NCI-H146 treated with DMSO at 0.1 percent for 48 hours (cell line): ENCODE measurements at regions not wholly inside any gene's neighbourhood (a gene's known extent, or its start where the extent isn't known, plus 50 kb on each side); places are given as distances from the start of the nearest gene placed in this dataset.

ENCODE experiments used
- DNase-seq: peaks from one replicate; lab custom pipeline; 2025; ENCODE audit not compliant: unreplicated experiment; lab: John Stamatoyannopoulos, UW

- no peak for DNase-seq
Measured at GRCh38 chr20:39851459-39851858, 837.6 kb downstream of the MAFB start.

GRCh38 chr20:39850821-39851330 lies 838.2 kb downstream of the MAFB start:
- DNase-seq = no peak

GRCh38 chr20:39850246-39850645 lies 838.8 kb downstream of the MAFB start:
- no peak for DNase-seq

GRCh38 chr20:39849664-39850063 lies 839.4 kb downstream of the MAFB start:
- DNase-seq = no peak

DNA sequence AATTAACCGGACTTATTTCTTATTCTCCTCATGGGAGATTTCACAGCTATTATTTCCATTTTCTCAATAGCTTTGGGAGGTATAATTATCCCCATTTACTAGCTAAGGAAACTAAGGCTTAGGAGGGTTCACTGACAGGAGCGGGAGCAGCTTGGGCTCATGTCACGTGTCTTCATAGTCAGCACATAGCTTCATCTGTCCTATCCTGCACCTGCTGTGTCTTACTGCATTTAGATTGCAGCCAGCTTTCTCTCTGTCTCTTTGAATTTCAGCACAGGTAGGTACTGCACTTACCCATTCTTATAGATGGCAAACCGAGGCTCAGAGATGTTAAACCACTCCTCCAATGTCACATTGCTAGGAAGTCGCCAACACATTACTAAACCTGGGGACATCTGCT lies 839.9 kb downstream of the MAFB start:
- DNase-seq = no peak

DNA sequence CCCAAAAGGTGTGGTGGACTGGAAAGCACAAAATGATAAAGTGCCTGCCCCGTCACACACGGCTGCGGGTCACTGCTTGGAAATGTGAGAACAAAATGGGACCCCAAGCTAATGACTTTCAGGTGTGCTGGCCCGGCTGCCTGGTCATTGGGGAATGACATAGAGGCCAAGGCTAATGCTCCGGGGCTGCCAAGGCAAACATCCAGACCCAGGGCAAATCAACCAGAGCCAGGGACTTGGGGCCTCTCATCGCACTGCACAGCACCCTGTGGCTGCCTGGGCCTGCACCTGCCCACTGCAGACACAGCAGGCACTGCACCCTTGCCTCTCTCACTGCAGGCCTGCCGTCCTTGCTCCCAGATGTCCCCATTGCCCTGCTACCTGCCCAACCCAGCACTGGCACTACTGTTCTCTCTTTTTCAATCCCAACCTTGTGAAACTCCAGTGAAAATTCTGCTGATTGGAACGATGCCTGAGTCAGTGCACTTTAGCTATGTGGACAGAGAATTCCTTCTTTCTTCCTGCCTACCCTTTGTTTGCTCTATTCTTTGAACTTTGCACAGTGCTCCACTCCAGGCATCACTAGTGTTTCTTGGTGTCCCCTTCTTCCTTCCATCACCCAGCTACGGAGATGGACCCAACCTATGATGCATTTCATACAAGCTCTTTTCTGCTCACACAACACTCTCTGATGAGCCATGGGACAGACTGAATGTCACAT lies 849.5 kb downstream of the MAFB start:
- no peak for DNase-seq

DNA sequence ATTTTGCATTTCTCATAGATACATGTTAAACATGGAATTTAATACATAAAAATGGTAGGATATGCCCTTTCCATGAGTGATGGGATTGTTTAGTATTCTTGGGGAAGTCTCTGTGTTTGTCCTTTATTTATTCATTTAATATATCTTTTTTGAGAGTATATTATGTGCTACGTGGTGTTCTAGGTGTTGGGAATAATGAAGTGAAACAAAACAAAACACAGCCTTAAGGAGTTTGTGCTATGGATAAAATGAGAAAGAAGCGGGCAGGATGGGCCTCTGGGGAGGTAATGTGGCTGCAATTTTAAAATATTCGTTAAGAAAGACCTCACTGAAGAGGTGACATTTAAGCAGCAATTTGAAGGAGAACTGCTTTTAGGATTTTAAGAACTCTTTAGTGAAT lies 851.5 kb downstream of the MAFB start:
- no peak for DNase-seq

DNA sequence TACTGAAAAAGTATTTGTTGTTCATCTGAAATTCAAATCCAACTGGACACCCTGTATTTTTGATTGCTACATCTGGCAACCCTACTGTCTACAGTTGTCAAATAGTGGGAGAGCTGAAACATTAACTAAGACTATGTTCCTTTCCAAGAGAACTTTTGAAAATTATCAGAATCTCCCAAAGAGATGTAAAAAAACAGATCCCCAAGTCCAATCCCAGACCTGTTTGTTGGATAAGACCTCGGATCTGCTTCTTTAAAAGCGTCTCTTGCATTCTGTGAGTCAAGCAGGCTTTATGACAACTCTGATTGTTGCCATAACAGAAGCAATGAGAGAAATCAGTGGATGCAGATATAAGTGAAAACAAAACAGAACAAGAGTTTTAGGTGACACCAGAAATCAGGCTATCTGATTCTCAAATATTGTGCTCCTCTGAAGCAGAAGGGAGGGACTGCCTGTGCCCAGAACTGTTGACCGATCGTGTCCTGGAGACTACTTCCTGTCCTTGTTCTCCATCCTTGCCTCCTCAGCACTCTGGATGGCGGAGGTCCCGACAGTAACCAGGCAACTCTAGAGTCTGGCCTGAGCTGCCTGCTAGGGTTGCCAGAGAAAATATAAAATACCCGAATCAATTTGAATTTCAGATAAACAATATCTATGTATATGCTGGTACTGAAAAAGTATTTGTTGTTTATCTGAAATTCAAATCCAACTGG lies 853.8 kb downstream of the MAFB start:
- no peak for DNase-seq

GRCh38 chr20:39830903-39831302 lies 858.1 kb downstream of the MAFB start:
- no peak for DNase-seq

DNA sequence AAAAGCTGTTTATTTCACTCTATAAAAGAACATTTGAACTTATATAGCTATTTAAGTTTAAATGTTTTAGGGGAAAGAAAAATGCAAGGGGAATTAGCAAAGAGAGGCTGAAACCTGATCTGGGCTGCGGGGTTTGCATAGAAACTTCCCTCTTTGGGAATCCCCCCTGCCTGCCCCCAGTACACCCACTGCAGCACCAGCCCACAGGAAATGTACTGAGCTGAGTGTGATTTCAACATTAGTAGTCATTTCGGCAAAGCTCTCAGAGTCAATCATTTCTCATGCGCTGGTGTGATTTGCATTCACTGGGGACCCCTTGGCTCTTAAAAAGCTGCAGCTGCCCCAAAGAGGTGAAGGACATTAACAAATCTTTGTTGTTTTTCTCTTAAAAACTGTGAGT lies 859.4 kb downstream of the MAFB start:
- DNase-seq = no peak

GRCh38 chr20:39829256-39829655 lies 859.8 kb downstream of the MAFB start:
- DNase-seq = no peak

- no peak for DNase-seq
Measured at GRCh38 chr20:39825950-39826349, 863.1 kb downstream of the MAFB start.

DNA sequence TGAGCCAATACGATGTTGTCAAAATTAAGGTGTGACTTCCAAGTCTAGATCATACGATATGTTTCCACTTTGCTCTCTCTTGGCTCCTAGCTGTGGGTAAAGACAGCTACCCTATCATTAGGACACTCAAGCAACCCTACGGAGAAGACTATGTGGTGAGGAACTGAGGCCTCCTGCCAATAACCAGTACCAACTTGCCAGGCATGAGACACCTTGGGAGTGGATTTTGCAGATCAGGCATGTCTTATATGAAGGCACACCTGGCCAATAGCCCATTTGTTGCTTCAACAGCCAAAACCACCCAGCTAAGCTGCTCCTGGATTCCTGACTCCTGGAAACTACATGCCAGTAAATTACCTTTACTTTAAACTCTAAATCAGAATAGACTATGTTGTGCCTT lies 863.4 kb downstream of the DHX35 start:
- no peak for DNase-seq

DNA sequence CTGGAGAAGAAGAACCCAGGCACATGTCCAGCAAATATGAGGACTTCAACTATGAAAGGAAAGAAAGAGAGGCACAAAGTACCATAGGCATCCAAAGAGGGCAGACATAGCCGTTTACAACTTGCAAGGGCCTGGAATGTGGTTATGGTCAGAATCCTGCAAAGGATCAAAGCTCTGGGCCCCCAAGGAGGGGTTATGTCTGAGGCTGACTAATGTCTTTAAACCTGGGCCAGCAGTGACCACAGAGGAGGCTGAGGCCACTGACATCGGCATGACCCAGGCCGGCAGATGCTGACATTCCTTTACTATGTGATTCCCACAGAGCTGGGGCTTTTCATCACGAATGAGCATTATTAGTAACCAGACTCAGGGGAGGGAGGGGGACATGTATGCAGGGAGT lies 861.1 kb downstream of the DHX35 start:
- DNase-seq = no peak

GRCh38 chr20:39822667-39823066 lies 860.5 kb downstream of the DHX35 start:
- no peak for DNase-seq

GRCh38 chr20:39813190-39813829 lies 851.2 kb downstream of the DHX35 start:
- DNase-seq = no peak

- no peak for DNase-seq
Measured at GRCh38 chr20:39812116-39812515, 850.0 kb downstream of the DHX35 start.

GRCh38 chr20:39810309-39810708 lies 848.2 kb downstream of the DHX35 start:
- no peak for DNase-seq

DNA sequence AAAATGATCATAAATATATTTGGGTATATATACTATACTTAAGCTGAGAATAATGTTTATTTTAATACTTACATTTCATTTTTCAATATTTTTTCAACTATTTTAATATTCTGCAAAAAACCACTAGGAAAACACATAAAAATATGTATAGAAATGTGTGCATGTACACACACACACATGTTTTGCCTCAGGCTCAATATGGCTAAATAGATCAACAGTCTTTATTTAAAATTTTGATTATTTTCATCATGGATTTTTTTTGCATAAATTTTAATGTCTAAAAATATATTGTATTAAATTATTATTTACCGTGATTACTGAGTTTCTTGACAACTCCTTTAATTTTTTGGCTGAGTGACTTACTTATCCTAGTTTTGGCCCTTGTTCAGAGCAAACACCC lies 846.5 kb downstream of the DHX35 start:
- no peak for DNase-seq

- no peak for DNase-seq
Measured at GRCh38 chr20:39800548-39800947, 838.4 kb downstream of the DHX35 start.

DNA sequence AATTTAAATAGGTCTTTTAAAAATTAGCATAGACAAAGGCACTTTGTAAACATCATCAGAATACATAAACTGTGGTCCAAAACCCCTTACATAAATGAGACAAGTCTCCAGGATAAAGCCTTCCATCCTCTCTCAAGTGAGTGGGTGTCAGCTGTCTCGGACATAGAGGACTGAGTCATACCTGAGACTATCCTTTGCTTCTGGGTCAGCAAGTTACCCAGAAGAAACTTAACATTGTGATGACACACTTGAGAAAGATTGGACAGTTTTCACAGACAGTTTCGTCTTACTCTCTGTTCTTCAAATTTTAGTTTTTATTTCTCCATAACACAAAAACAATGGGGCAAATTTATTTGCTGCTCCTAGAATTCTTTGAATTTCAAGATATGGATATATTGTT lies 838.0 kb downstream of the DHX35 start:
- no peak for DNase-seq

- DNase-seq = no peak
Measured at GRCh38 chr20:39799366-39799965, 837.3 kb downstream of the DHX35 start.
